Lung (tissue), 11 donors: ENCODE measurements at regions not wholly inside any gene's neighbourhood (a gene's known extent, or its start where the extent isn't known, plus 50 kb on each side); places are given as distances from the start of the nearest gene placed in this dataset.
A peak's percentile ranks its signal among the peaks of the same experiment; 100 is the strongest.

Source experiments
- ATAC-seq: fragments of 200-7000 bp; cut with Tn5 transposase; one replicate; pipeline ENCODE4 v1.9.1; 2020; ENCODE audit warnings: moderate number of reproducible peaks; ENCODE audit not compliant: insufficient read depth, low FRiP score
- DNase-seq, 3 donors: peaks; one replicate each; pipeline ENCODE4 v3.0.0-alpha.2; 2013 to 2017
- H3K27ac ChIP-seq, 2 donors: one replicate each; pipeline ENCODE4 v1.5.1; 2013; ENCODE audit warnings: mild to moderate bottlenecking in 2 of 2, moderate library complexity in 2 of 2, control low read depth in 1 of 2, inconsistent platforms in 1 of 2, low read depth in 1 of 2, low read length in 1 of 2
- H3K27me3 ChIP-seq, 3 donors: one replicate each; pipeline ENCODE4 v1.5.1; 2013; ENCODE audit warnings: low read length in 2 of 3; ENCODE audit not compliant: control insufficient read depth in 3 of 3, insufficient read depth in 3 of 3
- H3K36me3 ChIP-seq, 4 donors: one replicate each; pipeline ENCODE4 v1.5.1; 2013; ENCODE audit warnings: low read length in 4 of 4, mild to moderate bottlenecking in 1 of 4, moderate library complexity in 1 of 4; ENCODE audit not compliant: control insufficient read depth in 4 of 4, insufficient read depth in 4 of 4
- H3K4me1 ChIP-seq, 5 donors: one replicate each; pipeline ENCODE4 v1.5.1; 2013; ENCODE audit warnings: low read length in 5 of 5, mild to moderate bottlenecking in 2 of 5, moderate library complexity in 1 of 5; ENCODE audit not compliant: control insufficient read depth in 5 of 5, insufficient read depth in 5 of 5
- H3K4me3 ChIP-seq: one replicate; pipeline ENCODE4 v1.5.1; 2013; ENCODE audit warnings: mild to moderate bottlenecking, control low read depth, moderate library complexity
- H3K9ac ChIP-seq, 2 donors: one replicate each; pipeline ENCODE4 v1.5.1; 2013; ENCODE audit warnings: low read length in 2 of 2, control low read depth in 1 of 2; ENCODE audit not compliant: insufficient read depth in 1 of 2
- H3K9me3 ChIP-seq, 4 donors: one replicate each; pipeline ENCODE4 v1.5.1; 2013; ENCODE audit warnings: low read length in 3 of 4, mild to moderate bottlenecking in 1 of 4, moderate library complexity in 1 of 4; ENCODE audit not compliant: control insufficient read depth in 4 of 4, insufficient read depth in 3 of 4
- WGBS, 2 donors: extraction: QIAGEN DNeasy Blood & Tissue Kit; methylation state at CpG; one replicate each; pipeline ENCODE4 v1.1.7; 2013; 5-methylcytosine and 5-hydroxymethylcytosine counted together
- TF ChIP-seq, protein P1 (sequence below): IDR thresholded peaks from 2 replicates; pipeline ENCODE4 v1.5.1; 2012; ENCODE audit warnings: mild to moderate bottlenecking; ENCODE audit errors: control extremely low read depth, extremely low read depth
- donor health status: control.
- donor health status: control.
- donor health status: Bipolar disorder and iron deficiency.
- donor health status: healthy.
- donor health status: DM: yes; HTN: yes; CAD: no.

- no peaks in the 10 kb centered on the region for H3K9me3 ChIP-seq
- H3K36me3 ChIP-seq = no peaks in the 10 kb centered on the region
- ATAC-seq (no peak), DNase-seq (no peak)
- no peak overlapping the region for H3K4me3 ChIP-seq
- H3K27ac ChIP-seq = no peak overlapping the region
- no peak overlapping the region for H3K9ac ChIP-seq
- 91 to 94% methylated on average over 3 of the region's 3 CpGs for WGBS, 2 donors
- TF ChIP-seq, protein P1, sequence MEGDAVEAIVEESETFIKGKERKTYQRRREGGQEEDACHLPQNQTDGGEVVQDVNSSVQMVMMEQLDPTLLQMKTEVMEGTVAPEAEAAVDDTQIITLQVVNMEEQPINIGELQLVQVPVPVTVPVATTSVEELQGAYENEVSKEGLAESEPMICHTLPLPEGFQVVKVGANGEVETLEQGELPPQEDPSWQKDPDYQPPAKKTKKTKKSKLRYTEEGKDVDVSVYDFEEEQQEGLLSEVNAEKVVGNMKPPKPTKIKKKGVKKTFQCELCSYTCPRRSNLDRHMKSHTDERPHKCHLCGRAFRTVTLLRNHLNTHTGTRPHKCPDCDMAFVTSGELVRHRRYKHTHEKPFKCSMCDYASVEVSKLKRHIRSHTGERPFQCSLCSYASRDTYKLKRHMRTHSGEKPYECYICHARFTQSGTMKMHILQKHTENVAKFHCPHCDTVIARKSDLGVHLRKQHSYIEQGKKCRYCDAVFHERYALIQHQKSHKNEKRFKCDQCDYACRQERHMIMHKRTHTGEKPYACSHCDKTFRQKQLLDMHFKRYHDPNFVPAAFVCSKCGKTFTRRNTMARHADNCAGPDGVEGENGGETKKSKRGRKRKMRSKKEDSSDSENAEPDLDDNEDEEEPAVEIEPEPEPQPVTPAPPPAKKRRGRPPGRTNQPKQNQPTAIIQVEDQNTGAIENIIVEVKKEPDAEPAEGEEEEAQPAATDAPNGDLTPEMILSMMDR = no peak
- no peaks in the 10 kb centered on the region for H3K27me3 ChIP-seq
- H3K4me1 ChIP-seq = peaks cover 0 to 2% (median 0%) of the 10 kb centered on the region in 5 donors
These were observed 84.5 kb upstream of the MAN2A1 start for GRCh38 chr5:109605207-109605730.

GRCh38 chr5:109604758-109605157 is 85.0 kb upstream of the MAN2A1 start:
- Histone ChIP-seq H3K4me3 (no peak overlapping the region), H3K27ac (no peak overlapping the region), H3K27me3 (no peaks in the 10 kb centered on the region), H3K4me1 (peaks cover 0 to 2% (median 0%) of the 10 kb centered on the region in 5 donors), H3K9ac (no peak overlapping the region), H3K36me3 (no peaks in the 10 kb centered on the region), H3K9me3 (no peaks in the 10 kb centered on the region)
- TF ChIP-seq, protein P1 = no peak
- no peak for ATAC-seq
- 96 to 100% methylated on average over 1 of the region's 1 CpG for WGBS, 2 donors
- DNase-seq = no peak

DNA sequence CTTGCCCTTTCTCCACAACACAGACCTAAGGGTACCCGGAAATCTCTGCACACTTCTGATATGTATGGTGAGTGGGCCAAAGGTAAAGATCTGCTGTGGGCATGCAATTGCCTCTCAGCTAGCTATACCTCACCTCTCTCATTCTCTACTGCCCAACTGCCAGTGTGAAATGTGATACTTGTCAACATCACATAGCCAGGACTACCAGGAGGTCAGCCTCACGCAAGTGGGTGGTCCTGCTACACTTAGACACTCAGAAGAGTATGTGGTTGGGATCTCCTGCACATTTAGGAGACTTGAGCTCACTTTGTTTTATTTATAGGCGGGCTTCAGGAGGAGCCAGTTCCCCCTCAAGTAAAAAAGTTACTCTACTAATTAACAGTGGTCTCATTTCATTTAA is 88.0 kb upstream of the MAN2A1 start:
- WGBS, 2 donors = 78 to 91% methylated on average over 3 of the region's 3 CpGs
- DNase-seq (peak in 2 of 3 donors; percentile 24 to 45), ATAC-seq (no peak)
- peaks cover 0 to 2% (median 0%) of the 10 kb centered on the region in 5 donors for H3K4me1 ChIP-seq
- TF ChIP-seq, protein P1 = no peak
- no peaks in the 10 kb centered on the region for H3K9me3 ChIP-seq
- no peak overlapping the region for H3K27ac ChIP-seq
- no peak overlapping the region for H3K4me3 ChIP-seq
- no peaks in the 10 kb centered on the region for H3K27me3 ChIP-seq
- no peak overlapping the region for H3K9ac ChIP-seq
- no peaks in the 10 kb centered on the region for H3K36me3 ChIP-seq

DNA sequence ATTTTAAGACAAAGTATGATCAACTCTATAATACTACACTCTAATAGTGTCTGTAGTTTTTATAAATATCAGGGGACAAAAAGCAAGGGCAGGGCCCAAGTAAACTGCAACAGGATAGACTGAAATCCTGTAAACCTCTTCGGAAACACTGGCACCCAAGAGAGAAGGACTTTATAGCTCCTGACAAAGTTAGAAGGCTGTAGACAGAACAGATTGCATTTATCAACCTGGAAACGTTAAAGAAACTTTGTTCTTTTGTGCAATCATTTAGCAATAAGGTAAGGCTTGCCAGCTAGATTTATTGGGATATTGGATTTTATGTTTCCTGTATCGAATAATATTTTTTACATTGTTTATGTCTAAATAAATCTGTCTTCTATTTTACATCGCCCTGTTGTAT is 91.8 kb upstream of the MAN2A1 start:
- TF ChIP-seq, protein P1 = no peak
- no peak for ATAC-seq
- H3K4me1 ChIP-seq = peaks cover 0 to 2% (median 0%) of the 10 kb centered on the region in 5 donors
- 79 to 84% methylated on average over 4 of the region's 4 CpGs for WGBS, 2 donors
- no peaks in the 10 kb centered on the region for H3K36me3 ChIP-seq
- no peaks in the 10 kb centered on the region for H3K27me3 ChIP-seq
- no peak overlapping the region for H3K4me3 ChIP-seq
- no peaks in the 10 kb centered on the region for H3K9me3 ChIP-seq
- no peak overlapping the region for H3K27ac ChIP-seq
- H3K9ac ChIP-seq = no peak overlapping the region
- no peak for DNase-seq
